GM21723 (cell line): ENCODE measurements at regions not wholly inside any gene's neighbourhood (a gene's known extent, or its start where the extent isn't known, plus 50 kb on each side); places are given as distances from the start of the nearest gene placed in this dataset.

Experiments
- ATAC-seq: cut with Tn5 transposase; IDR thresholded peaks from one replicate; pipeline ENCODE4 v1.9.1; 2021; ENCODE audit warnings: mild to moderate bottlenecking, moderate library complexity; ENCODE audit not compliant: unreplicated experiment

GRCh38 chr9:16092142-16093091, 539.6 kb downstream of the CCDC171 start:
- no peak for ATAC-seq

- ATAC-seq = no peak
Measured at GRCh38 chr9:16098306-16098705, 545.5 kb downstream of the CCDC171 start.

GRCh38 chr9:16099732-16100536, 547.1 kb downstream of the CCDC171 start:
- ATAC-seq = no peak

- ATAC-seq = no peak
Measured at GRCh38 chr9:16100537-16101091, 547.8 kb downstream of the CCDC171 start.

- ATAC-seq = no peak
Measured at GRCh38 chr9:16102154-16102553, 549.3 kb downstream of the CCDC171 start.

- no peak for ATAC-seq
Measured at GRCh38 chr9:16103620-16104397, 551.0 kb downstream of the CCDC171 start.

- no peak for ATAC-seq
Measured at GRCh38 chr9:16105168-16106020, 552.6 kb downstream of the CCDC171 start.

- ATAC-seq = no peak
Measured at GRCh38 chr9:16106021-16106571, 553.3 kb downstream of the CCDC171 start.

- ATAC-seq = no peak
Measured at GRCh38 chr9:16112116-16112515, 559.3 kb downstream of the CCDC171 start.

GRCh38 chr9:16115994-16116393, 563.2 kb downstream of the CCDC171 start:
- no peak for ATAC-seq

- no peak for ATAC-seq
Measured at GRCh38 chr9:16118043-16118442, 565.2 kb downstream of the CCDC171 start.

- ATAC-seq = no peak
Measured at GRCh38 chr9:16119261-16120230, 566.7 kb downstream of the CCDC171 start.

- no peak for ATAC-seq
Measured at GRCh38 chr9:16120231-16120641, 567.4 kb downstream of the CCDC171 start.

GRCh38 chr9:16120727-16121126, 567.9 kb downstream of the CCDC171 start:
- no peak for ATAC-seq

- ATAC-seq = no peak
Measured at GRCh38 chr9:16121168-16121567, 568.3 kb downstream of the CCDC171 start.

- no peak for ATAC-seq
Measured at GRCh38 chr9:16121601-16122286, 568.9 kb downstream of the CCDC171 start.

- ATAC-seq = no peak
Measured at GRCh38 chr9:16125629-16126028, 572.8 kb downstream of the CCDC171 start.

GRCh38 chr9:16126042-16126441, 573.2 kb downstream of the CCDC171 start:
- no peak for ATAC-seq
